ENCODE measurements at regions not wholly inside any gene's neighbourhood (a gene's known extent, or its start where the extent isn't known, plus 50 kb on each side); places are given as distances from the start of the nearest gene placed in this dataset.
A peak's percentile ranks its signal among the peaks of the same experiment; 100 is the strongest.

- Histone ChIP-seq H3K4me3 (replicated peaks; ENCODE audit: insufficient read depth, low read length) (no peak overlapping the region), H3K27ac (replicated peaks) (no peak overlapping the region), H3K27me3 (ENCODE audit: insufficient read depth, poor library complexity, severe bottlenecking) (no peaks in the 10 kb centered on the region)
- peak in 1 of 2 experiments; percentile 21 for DNase-seq (ENCODE audit: low read depth in 1 of 2, low spot score in 1 of 2)
- TF ChIP-seq POLR2AphosphoS5 (IDR thresholded peaks at IDR 0.05; ENCODE audit: low read depth): no peak
- TF ChIP-seq CTCF (IDR thresholded peaks at IDR 0.05; ENCODE audit: insufficient read depth, low read length): no peak
- no peak for TF ChIP-seq GABPA (IDR thresholded peaks at IDR 0.05; ENCODE audit: low read depth)
- no peak for TF ChIP-seq SPI1 (IDR thresholded peaks at IDR 0.05; ENCODE audit: borderline replicate concordance, low read depth)
- TF ChIP-seq, protein P1, sequence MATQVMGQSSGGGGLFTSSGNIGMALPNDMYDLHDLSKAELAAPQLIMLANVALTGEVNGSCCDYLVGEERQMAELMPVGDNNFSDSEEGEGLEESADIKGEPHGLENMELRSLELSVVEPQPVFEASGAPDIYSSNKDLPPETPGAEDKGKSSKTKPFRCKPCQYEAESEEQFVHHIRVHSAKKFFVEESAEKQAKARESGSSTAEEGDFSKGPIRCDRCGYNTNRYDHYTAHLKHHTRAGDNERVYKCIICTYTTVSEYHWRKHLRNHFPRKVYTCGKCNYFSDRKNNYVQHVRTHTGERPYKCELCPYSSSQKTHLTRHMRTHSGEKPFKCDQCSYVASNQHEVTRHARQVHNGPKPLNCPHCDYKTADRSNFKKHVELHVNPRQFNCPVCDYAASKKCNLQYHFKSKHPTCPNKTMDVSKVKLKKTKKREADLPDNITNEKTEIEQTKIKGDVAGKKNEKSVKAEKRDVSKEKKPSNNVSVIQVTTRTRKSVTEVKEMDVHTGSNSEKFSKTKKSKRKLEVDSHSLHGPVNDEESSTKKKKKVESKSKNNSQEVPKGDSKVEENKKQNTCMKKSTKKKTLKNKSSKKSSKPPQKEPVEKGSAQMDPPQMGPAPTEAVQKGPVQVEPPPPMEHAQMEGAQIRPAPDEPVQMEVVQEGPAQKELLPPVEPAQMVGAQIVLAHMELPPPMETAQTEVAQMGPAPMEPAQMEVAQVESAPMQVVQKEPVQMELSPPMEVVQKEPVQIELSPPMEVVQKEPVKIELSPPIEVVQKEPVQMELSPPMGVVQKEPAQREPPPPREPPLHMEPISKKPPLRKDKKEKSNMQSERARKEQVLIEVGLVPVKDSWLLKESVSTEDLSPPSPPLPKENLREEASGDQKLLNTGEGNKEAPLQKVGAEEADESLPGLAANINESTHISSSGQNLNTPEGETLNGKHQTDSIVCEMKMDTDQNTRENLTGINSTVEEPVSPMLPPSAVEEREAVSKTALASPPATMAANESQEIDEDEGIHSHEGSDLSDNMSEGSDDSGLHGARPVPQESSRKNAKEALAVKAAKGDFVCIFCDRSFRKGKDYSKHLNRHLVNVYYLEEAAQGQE (IDR thresholded peaks at IDR 0.05; ENCODE audit: insufficient replicate concordance, low read depth): no peak
These were observed 668.3 kb downstream of the IRS1 start for GRCh38 chr2:226131299-226131784.

DNA sequence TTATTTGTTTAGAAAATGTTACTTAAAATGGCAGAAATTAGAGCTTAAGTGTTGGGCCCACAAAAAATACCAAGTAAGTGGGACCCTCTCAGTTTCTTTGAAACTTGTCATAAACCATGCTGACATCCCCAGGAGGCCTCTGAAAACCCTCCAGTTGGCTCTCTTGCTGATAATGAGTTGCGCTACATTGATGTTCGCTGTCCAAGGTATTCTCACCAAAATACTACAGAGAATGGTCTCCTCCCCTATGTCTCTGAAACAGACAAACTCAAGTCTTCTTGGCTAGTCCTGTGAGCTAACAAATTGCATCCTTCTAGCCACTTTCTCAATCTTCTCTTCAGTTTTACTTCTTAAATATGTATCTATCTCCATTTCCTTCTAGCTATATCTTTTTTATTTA, 669.4 kb downstream of the IRS1 start:
- DNase-seq (ENCODE audit: low read depth in 1 of 2, low spot score in 1 of 2): no peak
- Histone ChIP-seq H3K4me3 (replicated peaks; ENCODE audit: insufficient read depth, low read length) (no peak overlapping the region), H3K27ac (replicated peaks) (no peak overlapping the region), H3K27me3 (ENCODE audit: insufficient read depth, poor library complexity, severe bottlenecking) (no peaks in the 10 kb centered on the region)
- TF ChIP-seq POLR2AphosphoS5 (IDR thresholded peaks at IDR 0.05; ENCODE audit: low read depth): no peak
- TF ChIP-seq, protein P1 (IDR thresholded peaks at IDR 0.05; ENCODE audit: insufficient replicate concordance, low read depth): peak; percentile 93

- TF ChIP-seq CTCF (IDR thresholded peaks at IDR 0.05; ENCODE audit: insufficient read depth, low read length): no peak
- no peak for TF ChIP-seq SPI1 (IDR thresholded peaks at IDR 0.05; ENCODE audit: borderline replicate concordance, low read depth)
- no peak for TF ChIP-seq POLR2AphosphoS5 (IDR thresholded peaks at IDR 0.05; ENCODE audit: low read depth)
- TF ChIP-seq GABPA (IDR thresholded peaks at IDR 0.05; ENCODE audit: low read depth): no peak
- TF ChIP-seq, protein P1 (IDR thresholded peaks at IDR 0.05; ENCODE audit: insufficient replicate concordance, low read depth): no peak
- DNase-seq (ENCODE audit: low read depth in 1 of 2, low spot score in 1 of 2): no peak
- Histone ChIP-seq H3K27ac (replicated peaks) (no peak overlapping the region), H3K4me3 (replicated peaks; ENCODE audit: insufficient read depth, low read length) (no peak overlapping the region), H3K27me3 (ENCODE audit: insufficient read depth, poor library complexity, severe bottlenecking) (no peaks in the 10 kb centered on the region)
These were observed 671.9 kb downstream of the IRS1 start for GRCh38 chr2:226127682-226128081.
